PC-9 (cell line): ENCODE measurements at regions not wholly inside any gene's neighbourhood (a gene's known extent, or its start where the extent isn't known, plus 50 kb on each side); places are given as distances from the start of the nearest gene placed in this dataset.

Source experiments
- BruUV-seq: library from RNA; stranded (reverse); fragments of 400-500 nt; replicated peaks from 2 replicates; lab custom pipeline; 2021; lab: Mats Ljungman, UMichigan
- CTCF ChIA-PET: fragments of 300-600 bp; sonication (Branson Sonifier 250); formaldehyde crosslinking; loops from one replicate; lab custom pipeline; 2022; ENCODE audit warnings: antibody characterized with exemption; lab: Charles Lee
- POLR2A ChIA-PET: fragments of 300-600 bp; sonication (Branson Sonifier 250); formaldehyde crosslinking; loops from one replicate; lab custom pipeline; 2022; ENCODE audit warnings: antibody characterized with exemption; ENCODE audit not compliant: unreplicated experiment; lab: Charles Lee
- DNase-seq, 2 experiments: peaks; one replicate each; pipeline versions ENCODE4 v3.0.0 to v3.0.0-alpha.2; 2015 to 2022; ENCODE audit warnings: mixed read lengths in 1 of 2
- H2AFZ ChIP-seq: fragments of 200-600 bp; sonication (generic); 2 replicates; pipeline ENCODE4 v1.8.1; 2017; ENCODE audit warnings: antibody characterized with exemption
- H3F3A ChIP-seq: fragments of 200-600 bp; sonication (generic); 2 replicates; pipeline ENCODE4 v1.8.1; 2017; ENCODE audit warnings: antibody characterized with exemption, mild to moderate bottlenecking, low read depth; ENCODE audit not compliant: insufficient read depth
- H3K27ac ChIP-seq: fragments of 200-600 bp; sonication (generic); 2 replicates; pipeline ENCODE4 v1.6.1; 2016; ENCODE audit warnings: mixed run types
- H3K27me3 ChIP-seq: fragments of 200-600 bp; sonication (generic); 2 replicates; pipeline ENCODE4 v1.6.1; 2016; ENCODE audit warnings: low read depth, mixed run types; ENCODE audit not compliant: insufficient read depth
- H3K36me3 ChIP-seq: fragments of 200-600 bp; sonication (generic); 2 replicates; pipeline ENCODE4 v1.6.1; 2016; ENCODE audit warnings: low read depth, mixed run types
- H3K4me1 ChIP-seq: fragments of 200-600 bp; sonication (generic); replicated peaks from 2 replicates; pipeline ENCODE4 v1.6.1; 2016; ENCODE audit warnings: mixed run types; ENCODE audit not compliant: insufficient read depth
- H3K4me2 ChIP-seq: fragments of 200-600 bp; sonication (generic); 2 replicates; pipeline ENCODE4 v1.6.1; 2017; ENCODE audit warnings: mixed run types
- H3K4me3 ChIP-seq: fragments of 200-600 bp; sonication (generic); 2 replicates; pipeline ENCODE4 v1.6.1; 2016; ENCODE audit warnings: mixed run types
- H3K79me2 ChIP-seq: fragments of 200-600 bp; sonication (generic); 2 replicates; pipeline ENCODE4 v1.6.1; 2017; ENCODE audit warnings: low read depth, mixed run types
- H3K9me2 ChIP-seq: fragments of 200-600 bp; sonication (generic); 2 replicates; pipeline ENCODE4 v1.8.1; 2017; ENCODE audit warnings: mild to moderate bottlenecking; ENCODE audit not compliant: insufficient read depth
- H3K9me3 ChIP-seq: fragments of 200-600 bp; sonication (generic); 2 replicates; pipeline ENCODE4 v1.8.1; 2016; ENCODE audit warnings: low read depth; ENCODE audit not compliant: insufficient read depth
- H4K20me1 ChIP-seq: fragments of 200-600 bp; sonication (generic); 2 replicates; pipeline ENCODE4 v1.8.1; 2017; ENCODE audit not compliant: insufficient read depth
- CTCF ChIP-seq: fragments of 200-600 bp; sonication (generic); conservative IDR thresholded peaks from 2 replicates; pipeline ENCODE4 v1.6.1; 2017; ENCODE audit warnings: mixed run types, antibody characterized with exemption, mild to moderate bottlenecking, moderate library complexity
- EZH2 ChIP-seq: fragments of 200-600 bp; sonication (generic); IDR thresholded peaks from 2 replicates; pipeline ENCODE4 v1.8.0; 2017; ENCODE audit warnings: antibody characterized with exemption, low read depth
- intact Hi-C: fragments of 100-400 bp; cut with micrococcal nuclease; formaldehyde crosslinking; loops from one replicate; pipeline ENCODE4 v1.10.0; 2022; ENCODE audit not compliant: unreplicated experiment

- ChIA-PET CTCF (no interaction called here), POLR2A (no interaction called here)
- H3K9me3 ChIP-seq, result no peaks in the 10 kb centered on the region; the same call in none of the 2 replicates
- no peaks in the 10 kb centered on the region for H3K4me1 ChIP-seq
- no peak overlapping the region for H3K4me3 ChIP-seq
- H3K36me3 ChIP-seq, result no peaks in the 10 kb centered on the region
- intact Hi-C loops, result no loop called here
- no peak overlapping the region for H3K27ac ChIP-seq
- H4K20me1 ChIP-seq, result no peaks in the 10 kb centered on the region
- H3K27me3 ChIP-seq, result no peaks in the 10 kb centered on the region
- H2AFZ ChIP-seq, result peak overlapping the region; percentile 71; the same call in 1 of the 2 replicates
- no TSS peak for BruUV-seq
- H3K4me2 ChIP-seq, result no peak overlapping the region
- no peak for DNase-seq
- H3K79me2 ChIP-seq, result no peaks in the 10 kb centered on the region
- H3F3A ChIP-seq, result no peaks in the 10 kb centered on the region
- no peak for TF ChIP-seq CTCF
- TF ChIP-seq EZH2, result no peak
- no peaks in the 10 kb centered on the region for H3K9me2 ChIP-seq
These were observed 346.9 kb upstream of the ROBO1 start for GRCh38 chr3:80114694-80115093.

GRCh38 chr3:80113331-80113730 lies 345.5 kb upstream of the ROBO1 start:
- ChIA-PET CTCF (no interaction called here), POLR2A (no interaction called here)
- no peak overlapping the region for H3K4me3 ChIP-seq
- peak in 1 of 2 experiments; percentile 37 for DNase-seq
- H3K27me3 ChIP-seq, result no peaks in the 10 kb centered on the region
- BruUV-seq, result no TSS peak
- no peaks in the 10 kb centered on the region for H3K79me2 ChIP-seq
- no peaks in the 10 kb centered on the region for H3K36me3 ChIP-seq
- no peak overlapping the region for H3K4me2 ChIP-seq
- H3K4me1 ChIP-seq, result no peaks in the 10 kb centered on the region
- H3K9me2 ChIP-seq, result no peaks in the 10 kb centered on the region
- no peaks in the 10 kb centered on the region for H3K9me3 ChIP-seq
- no peak overlapping the region for H2AFZ ChIP-seq
- H3K27ac ChIP-seq, result no peak overlapping the region
- intact Hi-C loops, result no loop called here
- TF ChIP-seq EZH2 (no peak), CTCF (no peak)
- H3F3A ChIP-seq, result no peaks in the 10 kb centered on the region
- H4K20me1 ChIP-seq, result no peaks in the 10 kb centered on the region

GRCh38 chr3:80099559-80100066 lies 331.8 kb upstream of the ROBO1 start:
- TF ChIP-seq CTCF, result no peak
- no peak for TF ChIP-seq EZH2
- Histone ChIP-seq H3K79me2 (no peaks in the 10 kb centered on the region), H3K4me3 (no peak overlapping the region), H3K4me1 (no peaks in the 10 kb centered on the region), H3K4me2 (no peak overlapping the region), H4K20me1 (no peaks in the 10 kb centered on the region), H3K36me3 (no peaks in the 10 kb centered on the region), H3K9me2 (no peaks in the 10 kb centered on the region), H3K27ac (no peak overlapping the region), H2AFZ (no peak overlapping the region), H3K27me3 (no peaks in the 10 kb centered on the region), H3F3A (no peaks in the 10 kb centered on the region), H3K9me3 (no peaks in the 10 kb centered on the region)
- BruUV-seq, result no TSS peak
- intact Hi-C loops, result no loop called here
- ChIA-PET POLR2A (no interaction called here), CTCF (no interaction called here)
- DNase-seq, result no peak
